WERI-Rb-1 (cell line): ENCODE measurements at regions not wholly inside any gene's neighbourhood (a gene's known extent, or its start where the extent isn't known, plus 50 kb on each side); places are given as distances from the start of the nearest gene placed in this dataset.

Experiments
- DNase-seq: peaks from one replicate; pipeline ENCODE4 v3.0.0-alpha.2; 2020
- H3K27ac ChIP-seq: fragments of 250-450 bp; sonication (Bioruptor Pico); 2 replicates; pipeline ENCODE4 v1.5.1; 2020; ENCODE audit warnings: mild to moderate bottlenecking, moderate library complexity
- H3K27me3 ChIP-seq: fragments of 250-450 bp; sonication (Bioruptor Pico); 2 replicates; pipeline ENCODE4 v1.5.1; 2021; ENCODE audit warnings: mild to moderate bottlenecking, low read depth, moderate library complexity; ENCODE audit not compliant: insufficient read depth, severe bottlenecking
- H3K36me3 ChIP-seq: fragments of 250-450 bp; sonication (Bioruptor Pico); 2 replicates; pipeline ENCODE4 v1.5.1; 2020; ENCODE audit warnings: mild to moderate bottlenecking, moderate library complexity
- H3K4me3 ChIP-seq: 2 replicates; pipeline ENCODE4 v1.5.1; 2011; ENCODE audit warnings: low read depth, mild to moderate bottlenecking, control low read depth, low read length
- H3K9me3 ChIP-seq: fragments of 250-450 bp; sonication (Bioruptor Pico); 2 replicates; pipeline ENCODE4 v1.5.1; 2021; ENCODE audit warnings: mild to moderate bottlenecking, moderate library complexity; ENCODE audit not compliant: severe bottlenecking
- TF ChIP-seq, protein P1 (sequence below): IDR thresholded peaks from 2 replicates; pipeline ENCODE4 v1.5.1; 2011; ENCODE audit warnings: low read depth, mild to moderate bottlenecking, control low read depth, inconsistent platforms, low read length

DNA sequence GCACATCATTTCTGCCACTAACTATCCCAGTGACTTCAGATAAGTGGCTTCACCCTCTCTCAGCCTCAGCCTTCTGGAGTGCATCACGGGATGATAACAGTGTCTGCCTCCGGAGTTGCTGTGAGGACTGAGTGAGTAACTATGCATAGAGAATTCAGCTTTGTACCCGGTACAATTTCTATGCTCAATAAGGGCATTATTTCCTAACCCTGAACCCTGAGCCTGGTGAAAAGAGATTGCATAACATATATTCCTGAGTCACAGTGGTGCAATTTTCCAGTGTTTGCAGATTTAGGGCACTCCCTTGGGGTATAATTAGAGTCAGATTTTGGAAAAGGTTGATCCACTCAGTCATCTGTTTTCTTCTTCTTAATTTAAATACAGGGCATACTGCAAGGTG lies 181.1 kb downstream of the PTPN11 start:
- H3K4me3 ChIP-seq: no peak overlapping the region
- peaks cover 87% of the 10 kb centered on the region for H3K27me3 ChIP-seq
- H3K27ac ChIP-seq: no peak overlapping the region
- TF ChIP-seq, protein P1, sequence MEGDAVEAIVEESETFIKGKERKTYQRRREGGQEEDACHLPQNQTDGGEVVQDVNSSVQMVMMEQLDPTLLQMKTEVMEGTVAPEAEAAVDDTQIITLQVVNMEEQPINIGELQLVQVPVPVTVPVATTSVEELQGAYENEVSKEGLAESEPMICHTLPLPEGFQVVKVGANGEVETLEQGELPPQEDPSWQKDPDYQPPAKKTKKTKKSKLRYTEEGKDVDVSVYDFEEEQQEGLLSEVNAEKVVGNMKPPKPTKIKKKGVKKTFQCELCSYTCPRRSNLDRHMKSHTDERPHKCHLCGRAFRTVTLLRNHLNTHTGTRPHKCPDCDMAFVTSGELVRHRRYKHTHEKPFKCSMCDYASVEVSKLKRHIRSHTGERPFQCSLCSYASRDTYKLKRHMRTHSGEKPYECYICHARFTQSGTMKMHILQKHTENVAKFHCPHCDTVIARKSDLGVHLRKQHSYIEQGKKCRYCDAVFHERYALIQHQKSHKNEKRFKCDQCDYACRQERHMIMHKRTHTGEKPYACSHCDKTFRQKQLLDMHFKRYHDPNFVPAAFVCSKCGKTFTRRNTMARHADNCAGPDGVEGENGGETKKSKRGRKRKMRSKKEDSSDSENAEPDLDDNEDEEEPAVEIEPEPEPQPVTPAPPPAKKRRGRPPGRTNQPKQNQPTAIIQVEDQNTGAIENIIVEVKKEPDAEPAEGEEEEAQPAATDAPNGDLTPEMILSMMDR: no peak
- H3K9me3 ChIP-seq: peaks cover 3% of the 10 kb centered on the region
- H3K36me3 ChIP-seq: no peaks in the 10 kb centered on the region
- DNase-seq: no peak

DNA sequence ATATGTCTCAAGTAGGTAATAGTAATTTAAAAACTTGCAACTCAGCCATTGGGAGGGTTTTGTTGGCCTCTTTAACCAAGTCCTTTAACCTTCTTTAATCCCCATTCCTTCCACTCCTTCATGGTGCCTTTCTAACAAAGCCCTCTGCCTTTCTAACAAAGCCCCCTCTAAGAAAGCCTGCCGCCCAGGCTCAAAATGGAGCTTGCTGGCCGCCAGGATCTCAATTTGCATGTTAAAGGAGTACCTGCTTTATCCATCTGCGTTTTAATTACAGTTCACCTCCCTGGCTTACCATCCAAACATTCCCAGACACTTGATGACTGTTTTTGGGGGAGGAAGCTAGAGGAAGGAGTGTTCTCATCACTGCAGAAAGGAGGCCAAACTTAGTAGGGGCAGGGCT lies 183.4 kb downstream of the PTPN11 start:
- no peak overlapping the region for H3K27ac ChIP-seq

DNA sequence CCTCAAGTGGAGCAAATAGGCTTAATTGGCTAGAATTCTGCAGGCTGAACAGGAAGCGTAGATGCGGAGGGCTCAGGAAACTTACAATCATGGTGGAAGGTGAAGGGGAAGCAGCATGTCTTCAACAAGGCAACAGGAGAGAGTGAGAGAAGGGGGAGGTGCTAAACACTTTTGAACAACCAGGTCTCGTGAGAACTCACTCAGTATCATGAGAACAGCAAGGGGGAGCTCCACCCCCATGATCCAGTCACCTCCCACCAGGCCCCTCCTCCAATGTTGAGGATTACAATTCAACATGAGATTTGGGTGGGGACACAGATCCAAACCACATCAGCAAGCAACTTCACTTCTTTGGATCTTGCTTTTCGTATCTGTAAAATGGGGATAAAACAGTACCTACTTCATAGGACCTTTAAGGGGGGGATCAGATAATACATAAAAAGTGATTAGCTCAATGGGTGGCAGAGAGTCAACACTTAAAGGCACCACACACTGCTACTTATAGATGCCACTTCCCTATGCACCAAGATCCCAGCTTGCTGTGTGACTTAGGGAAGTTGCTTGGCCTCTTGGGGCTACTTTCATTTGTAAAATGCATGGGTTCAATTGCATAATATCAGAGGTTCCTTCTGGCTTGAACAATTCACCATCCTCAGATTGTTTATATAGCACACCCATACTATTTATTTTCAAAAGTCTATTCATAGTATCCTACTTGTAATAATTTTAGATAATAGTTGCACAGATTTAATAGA lies 184.8 kb upstream of the RPH3A start:
- no peak overlapping the region for H3K4me3 ChIP-seq
- no peak overlapping the region for H3K27ac ChIP-seq
- TF ChIP-seq, protein P1: no peak
- H3K9me3 ChIP-seq: no peaks in the 10 kb centered on the region
- H3K27me3 ChIP-seq: peaks cover 84% of the 10 kb centered on the region
- no peaks in the 10 kb centered on the region for H3K36me3 ChIP-seq
- DNase-seq: no peak

More for the DNA sequence above, 183.4 kb downstream of the PTPN11 start:
- H3K9me3 ChIP-seq: peaks cover 3% of the 10 kb centered on the region
- H3K4me3 ChIP-seq: no peak overlapping the region
- TF ChIP-seq, protein P1: no peak
- no peak for DNase-seq
- peaks cover 89% of the 10 kb centered on the region for H3K27me3 ChIP-seq
- H3K36me3 ChIP-seq: no peaks in the 10 kb centered on the region

DNA sequence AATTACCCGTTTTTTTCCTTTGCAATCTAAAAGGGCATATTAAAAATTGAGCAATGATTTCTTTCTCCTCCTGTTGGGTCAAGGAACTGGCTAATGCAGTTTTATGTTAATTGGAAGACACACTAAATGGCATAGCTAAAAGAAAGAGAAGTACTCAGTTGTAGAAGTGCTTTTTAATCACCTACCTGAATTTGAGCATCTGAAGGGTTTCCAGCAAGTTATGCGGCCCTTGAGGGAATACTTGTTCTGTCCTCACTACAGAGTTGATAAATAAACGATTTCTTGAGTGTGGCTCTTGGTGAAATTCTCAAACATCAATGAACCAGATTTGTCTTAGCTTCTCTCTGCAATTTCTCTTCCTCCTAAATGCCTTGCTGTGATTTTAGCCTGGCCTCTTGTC lies 184.1 kb upstream of the RPH3A start:
- Histone ChIP-seq H3K4me3 (no peak overlapping the region), H3K27ac (no peak overlapping the region), H3K27me3 (peaks cover 82% of the 10 kb centered on the region), H3K9me3 (no peaks in the 10 kb centered on the region), H3K36me3 (no peaks in the 10 kb centered on the region)
- DNase-seq: no peak
- TF ChIP-seq, protein P1: no peak

DNA sequence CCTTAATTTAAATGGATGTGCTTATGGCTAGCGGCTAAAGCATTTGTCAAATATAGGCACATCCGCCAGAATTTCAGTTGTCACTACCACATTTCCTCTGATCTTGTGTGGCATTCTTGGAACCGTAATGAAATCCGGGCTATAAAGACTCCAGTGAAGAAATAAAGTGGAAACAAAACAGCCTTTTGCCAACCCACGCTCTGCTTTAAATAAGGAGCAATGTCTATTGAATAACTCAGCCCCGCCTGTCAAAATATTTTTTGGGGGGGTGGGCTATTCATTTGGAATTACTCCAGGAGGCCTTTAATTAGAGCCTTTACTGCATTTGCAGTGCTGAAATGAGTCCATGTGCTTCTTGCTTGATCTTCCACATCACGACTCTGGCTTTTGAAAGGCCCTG lies 179.6 kb upstream of the RPH3A start:
- TF ChIP-seq, protein P1: no peak
- peaks cover 75% of the 10 kb centered on the region for H3K27me3 ChIP-seq
- no peak overlapping the region for H3K27ac ChIP-seq
- H3K4me3 ChIP-seq: no peak overlapping the region
- H3K9me3 ChIP-seq: peaks cover 5% of the 10 kb centered on the region
- DNase-seq: no peak
- H3K36me3 ChIP-seq: no peaks in the 10 kb centered on the region

DNA sequence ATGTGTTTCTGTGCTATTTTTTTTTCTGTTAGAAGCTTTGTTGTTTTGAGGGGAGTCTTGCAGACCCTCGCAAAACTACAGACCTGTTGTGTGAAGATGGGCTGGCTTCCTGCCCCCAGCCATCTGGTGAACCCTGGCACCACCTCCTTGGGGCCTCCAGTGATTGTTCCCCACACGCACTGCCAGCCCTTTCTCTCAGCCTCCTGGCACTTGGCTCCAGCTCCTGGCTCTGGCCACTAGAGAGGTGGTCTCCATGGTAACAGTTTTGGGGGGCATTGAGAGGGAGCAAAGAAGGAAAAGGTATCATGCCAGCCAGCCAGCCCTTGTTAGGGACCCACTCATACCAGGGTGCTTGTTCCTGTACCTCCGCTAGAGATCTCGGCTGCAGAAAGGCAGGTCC lies 176.4 kb upstream of the RPH3A start:
- no peak for DNase-seq
- H3K36me3 ChIP-seq: no peaks in the 10 kb centered on the region
- TF ChIP-seq, protein P1: no peak
- peaks cover 5% of the 10 kb centered on the region for H3K9me3 ChIP-seq
- peaks cover 77% of the 10 kb centered on the region for H3K27me3 ChIP-seq
- no peak overlapping the region for H3K4me3 ChIP-seq
- H3K27ac ChIP-seq: no peak overlapping the region
